ENCODE measurements at regions not wholly inside any gene's neighbourhood (a gene's known extent, or its start where the extent isn't known, plus 50 kb on each side); places are given as distances from the start of the nearest gene placed in this dataset.

GRCh38 chr12:114245555-114245954 is 160.4 kb downstream of the TBX5 start:
- TF ChIP-seq EZH2phosphoT487 (IDR thresholded peaks at IDR 0.05; ENCODE audit: borderline replicate concordance, low read depth, low read length) (no peak), CTCF (conservative IDR thresholded peaks at IDR 0.05; ENCODE audit: low read length) (no peak)

Data from OCI-LY7 (cell line).